D721Med (cell line): ENCODE measurements at regions not wholly inside any gene's neighbourhood (a gene's known extent, or its start where the extent isn't known, plus 50 kb on each side); places are given as distances from the start of the nearest gene placed in this dataset.

ENCODE experiments used
- DNase-seq: peaks from one replicate; pipeline ENCODE4 v3.0.0; 2011; ENCODE audit warnings: low spot score; ENCODE audit not compliant: insufficient read length
- FAIRE-seq: peaks from 2 replicates; lab custom pipeline; 2011; peaks lifted over from hg19 to GRCh38; lab: Jason Lieb, UNC
- TF ChIP-seq, protein P1 (sequence below): IDR thresholded peaks from 2 replicates; pipeline ENCODE4 v1.5.1; 2012; ENCODE audit warnings: mild to moderate bottlenecking, control low read depth; ENCODE audit not compliant: insufficient read depth; ENCODE audit errors: missing control alignments

DNA sequence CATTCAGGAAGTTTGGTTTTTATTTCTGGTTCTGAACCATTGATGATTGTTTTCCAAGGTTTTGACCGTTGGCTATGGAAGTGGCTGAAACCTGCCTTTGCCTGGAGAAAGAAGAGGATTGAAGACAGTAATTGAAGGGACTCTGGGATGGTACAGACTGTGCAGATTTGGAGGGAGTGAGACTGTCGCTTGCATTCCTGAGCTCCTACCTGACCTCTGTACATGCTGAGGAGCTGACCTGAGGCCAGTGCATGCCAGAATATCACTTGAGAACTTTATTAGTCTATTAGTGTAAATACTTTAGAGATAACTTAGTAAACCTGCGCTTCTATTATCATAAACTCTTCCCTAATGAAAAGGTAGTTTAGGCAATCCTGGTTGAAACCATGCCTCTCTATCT is 276.4 kb downstream of the IRS2 start:
- TF ChIP-seq, protein P1, sequence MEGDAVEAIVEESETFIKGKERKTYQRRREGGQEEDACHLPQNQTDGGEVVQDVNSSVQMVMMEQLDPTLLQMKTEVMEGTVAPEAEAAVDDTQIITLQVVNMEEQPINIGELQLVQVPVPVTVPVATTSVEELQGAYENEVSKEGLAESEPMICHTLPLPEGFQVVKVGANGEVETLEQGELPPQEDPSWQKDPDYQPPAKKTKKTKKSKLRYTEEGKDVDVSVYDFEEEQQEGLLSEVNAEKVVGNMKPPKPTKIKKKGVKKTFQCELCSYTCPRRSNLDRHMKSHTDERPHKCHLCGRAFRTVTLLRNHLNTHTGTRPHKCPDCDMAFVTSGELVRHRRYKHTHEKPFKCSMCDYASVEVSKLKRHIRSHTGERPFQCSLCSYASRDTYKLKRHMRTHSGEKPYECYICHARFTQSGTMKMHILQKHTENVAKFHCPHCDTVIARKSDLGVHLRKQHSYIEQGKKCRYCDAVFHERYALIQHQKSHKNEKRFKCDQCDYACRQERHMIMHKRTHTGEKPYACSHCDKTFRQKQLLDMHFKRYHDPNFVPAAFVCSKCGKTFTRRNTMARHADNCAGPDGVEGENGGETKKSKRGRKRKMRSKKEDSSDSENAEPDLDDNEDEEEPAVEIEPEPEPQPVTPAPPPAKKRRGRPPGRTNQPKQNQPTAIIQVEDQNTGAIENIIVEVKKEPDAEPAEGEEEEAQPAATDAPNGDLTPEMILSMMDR = no peak
- FAIRE-seq (no peak), DNase-seq (no peak)

DNA sequence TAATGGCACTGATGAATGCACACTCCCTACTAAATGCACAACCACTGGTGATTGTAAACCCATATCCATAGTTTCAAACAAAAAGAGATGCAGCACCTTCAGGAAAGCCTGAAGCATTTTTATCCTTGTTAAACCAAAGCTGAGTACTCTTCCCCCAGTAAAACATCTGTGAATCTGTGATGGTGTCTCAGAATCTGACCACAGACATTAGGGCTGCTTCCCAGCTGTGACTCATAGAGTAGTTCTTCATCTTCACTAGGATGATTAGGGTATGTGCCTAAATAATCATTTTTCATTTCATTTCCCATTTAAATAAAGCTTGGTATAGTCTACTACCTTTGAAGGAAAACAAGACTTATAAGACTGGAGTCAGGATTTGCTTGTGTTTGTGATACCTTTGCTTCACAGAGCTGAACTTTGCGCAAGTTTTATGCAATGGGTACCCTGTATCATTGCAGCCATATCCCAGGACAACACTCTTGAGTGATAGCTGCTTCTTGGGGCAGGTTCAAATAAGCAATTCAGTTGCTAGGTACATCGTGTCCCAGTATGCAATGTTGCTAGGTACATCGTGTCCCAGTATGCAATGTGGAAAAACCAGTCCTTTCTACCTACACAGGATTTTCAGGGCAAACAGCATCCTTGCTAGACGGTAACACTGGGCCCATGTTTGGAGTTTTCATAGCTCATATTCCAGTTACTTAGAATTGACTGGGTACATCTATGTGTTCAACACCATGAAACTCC is 277.1 kb downstream of the IRS2 start:
- DNase-seq = no peak
- no peak for FAIRE-seq
- TF ChIP-seq, protein P1 = no peak

DNA sequence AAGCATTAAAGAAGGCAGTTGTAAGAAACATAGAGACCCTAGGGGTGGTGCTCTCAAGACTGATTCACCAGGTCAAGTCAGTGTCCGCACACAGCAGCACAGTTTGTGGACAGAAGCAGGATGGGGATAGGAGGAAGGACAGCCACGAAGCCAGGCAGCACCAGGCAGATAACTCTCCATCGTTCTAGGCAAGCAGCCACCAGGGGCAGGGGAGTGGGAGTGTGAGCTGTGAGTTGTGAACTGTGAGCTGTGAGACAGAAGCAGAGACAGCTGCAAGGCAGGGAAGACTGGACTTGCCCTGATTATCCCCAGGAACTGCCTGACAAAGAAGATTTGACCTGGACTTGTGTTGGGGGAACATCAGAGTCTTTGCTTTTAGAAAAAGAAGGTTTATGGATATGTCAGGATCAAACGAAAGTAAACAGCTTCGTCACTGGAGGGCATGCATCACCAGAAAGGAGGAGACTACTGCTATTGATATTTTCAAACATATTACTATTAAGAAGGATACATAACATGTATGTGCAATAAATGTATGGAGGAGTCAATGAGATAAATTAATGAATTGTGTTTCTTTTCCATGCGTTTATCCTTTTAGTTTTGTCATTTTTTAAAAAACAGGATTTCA is 286.1 kb downstream of the IRS2 start:
- DNase-seq = no peak
- no peak for FAIRE-seq
- TF ChIP-seq, protein P1 = no peak

DNA sequence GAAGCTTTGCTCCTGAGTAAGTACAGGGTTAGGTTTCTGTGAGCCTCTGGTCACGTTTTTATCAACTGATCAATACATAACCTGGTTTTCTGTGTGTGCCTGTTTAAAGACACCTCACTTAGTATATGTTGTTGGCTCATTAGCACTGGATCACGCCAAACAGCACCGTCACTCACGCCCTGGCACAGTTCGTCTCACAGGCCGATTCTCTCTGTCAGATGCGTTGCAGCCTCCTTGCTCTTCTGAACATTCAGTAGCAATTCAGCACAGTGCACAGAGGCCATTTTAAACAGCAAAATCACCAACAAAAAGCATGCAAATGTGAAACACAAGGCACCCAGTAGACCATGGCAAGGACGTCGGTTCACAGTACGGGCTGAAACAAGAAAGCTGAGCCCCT is 288.5 kb downstream of the IRS2 start:
- no peak for FAIRE-seq
- DNase-seq = no peak
- TF ChIP-seq, protein P1 = no peak

DNA sequence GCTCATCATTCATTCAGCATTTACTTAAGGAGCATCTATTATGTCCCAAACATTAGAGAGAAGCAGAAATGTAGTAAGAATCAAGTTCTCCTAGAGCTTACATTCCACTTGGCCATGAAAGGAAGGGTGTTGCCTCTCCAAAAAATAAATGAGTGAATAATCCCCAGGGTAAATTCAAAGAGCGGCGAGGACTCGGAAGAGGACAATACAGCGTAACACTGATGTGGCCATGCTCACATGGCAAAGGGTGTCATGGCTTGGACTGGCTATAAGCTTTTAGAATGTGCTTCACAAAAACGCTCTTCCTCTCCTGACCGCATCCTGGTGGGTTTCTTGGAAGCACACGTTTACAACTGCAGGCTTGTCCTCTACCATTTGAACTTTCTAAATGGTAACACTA is 290.2 kb downstream of the IRS2 start:
- DNase-seq (no peak), FAIRE-seq (no peak)
- TF ChIP-seq, protein P1 = no peak

DNA sequence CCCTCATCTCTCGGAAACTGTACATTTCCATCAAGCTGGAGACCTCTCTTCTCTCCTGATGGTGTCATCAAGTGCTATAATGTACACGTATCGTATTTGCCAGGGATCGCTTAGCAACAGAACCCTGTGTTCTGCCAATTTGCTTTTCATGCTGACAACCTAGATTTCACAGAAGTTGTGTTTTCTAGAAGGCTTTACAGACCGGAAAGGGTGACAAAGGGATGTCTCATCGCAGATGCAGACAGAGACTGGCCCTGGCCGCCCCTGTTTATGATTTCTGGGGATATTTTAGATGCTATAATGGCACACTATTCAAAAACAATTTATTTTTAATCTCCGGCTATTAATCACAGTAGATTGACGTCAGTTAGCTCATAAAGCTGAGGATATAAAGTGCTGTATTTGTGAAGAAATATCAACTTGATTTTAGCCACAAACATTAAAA is 291.4 kb downstream of the IRS2 start:
- no peak for DNase-seq
- FAIRE-seq = no peak
- TF ChIP-seq, protein P1 = no peak
